ENCODE measurements at regions not wholly inside any gene's neighbourhood (a gene's known extent, or its start where the extent isn't known, plus 50 kb on each side); places are given as distances from the start of the nearest gene placed in this dataset.

- peaks cover 0 to 4% (median 0%) of the 10 kb centered on the region in 5 donors for H3K36me3 Mint-ChIP-seq
- Histone ChIP-seq H3K27ac (ENCODE audit: low read depth, low read length) (no peak overlapping the region), H3K4me3 (ENCODE audit: low read length) (no peak overlapping the region), H3K4me1 (ENCODE audit: control insufficient read depth in 2 of 2, insufficient read depth in 2 of 2, low read length in 2 of 2) (no peaks in the 10 kb centered on the region), H3K36me3 (ENCODE audit: control insufficient read depth in 2 of 3, insufficient read depth in 3 of 3, low read length in 3 of 3) (no peaks in the 10 kb centered on the region), H3K27me3 (ENCODE audit: control insufficient read depth in 2 of 2, insufficient read depth in 2 of 2, low read length in 2 of 2) (no peaks in the 10 kb centered on the region), H3K9me3 (ENCODE audit: control insufficient read depth in 2 of 3, low read length in 3 of 3) (no peaks in the 10 kb centered on the region)
- H3K4me1 Mint-ChIP-seq, result no peaks in the 10 kb centered on the region
- no peak overlapping the region for H3K4me3 Mint-ChIP-seq
- no peaks in the 10 kb centered on the region for H3K9me3 Mint-ChIP-seq
- H3K27ac Mint-ChIP-seq, result no peak overlapping the region
- DNase-seq (no peak), ATAC-seq (no peak)
- intact Hi-C loops (cut with micrococcal nuclease), result no loop called here
- ChIA-PET POLR2A (no interaction called here), CTCF (no interaction called here)
- peaks cover 0 to 9% (median 0%) of the 10 kb centered on the region in 5 donors for H3K27me3 Mint-ChIP-seq
These were observed 131.6 kb upstream of the KIF26B start for GRCh38 chr1:245023222-245023621.

DNA sequence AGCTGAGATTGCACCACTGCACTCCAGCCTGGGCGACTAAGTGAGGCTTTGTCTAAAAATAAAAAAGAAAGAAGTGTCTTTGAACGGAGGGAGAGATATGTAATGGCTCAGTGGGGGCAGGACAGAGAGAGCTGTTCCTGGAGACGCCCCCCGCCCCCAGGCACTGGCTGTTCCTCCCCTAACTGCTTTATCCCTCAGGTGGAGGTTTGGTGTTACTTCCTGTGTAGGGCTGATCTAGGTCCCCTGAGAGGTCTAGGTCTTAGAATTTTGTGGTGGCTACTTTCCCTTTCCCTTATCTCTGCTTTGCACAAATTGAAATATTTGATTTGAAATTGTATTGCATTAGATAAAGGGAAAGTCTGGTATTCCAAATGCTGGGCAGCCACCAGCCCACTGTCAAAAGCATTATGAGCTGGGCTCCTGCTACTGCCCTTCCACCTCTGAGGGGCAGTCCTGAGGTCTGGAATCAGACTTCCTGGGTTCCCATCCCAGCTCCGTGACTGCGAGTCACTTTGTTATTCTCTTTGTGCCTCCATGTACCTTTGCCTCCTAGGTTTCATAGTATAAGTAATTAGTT lies 134.8 kb upstream of the KIF26B start:
- ChIA-PET CTCF (no interaction called here), POLR2A (interaction anchor here (0.6 to 0.9 kb wide), 2 partner anchors 12 to 1440 kb away, joined by 3 read pairs; no protein-coding TSS in a partner anchor)
- Histone ChIP-seq H3K9me3 (ENCODE audit: control insufficient read depth in 2 of 3, low read length in 3 of 3) (no peaks in the 10 kb centered on the region), H3K27me3 (ENCODE audit: control insufficient read depth in 2 of 2, insufficient read depth in 2 of 2, low read length in 2 of 2) (no peaks in the 10 kb centered on the region), H3K4me1 (ENCODE audit: control insufficient read depth in 2 of 2, insufficient read depth in 2 of 2, low read length in 2 of 2) (no peaks in the 10 kb centered on the region), H3K36me3 (ENCODE audit: control insufficient read depth in 2 of 3, insufficient read depth in 3 of 3, low read length in 3 of 3) (no peaks in the 10 kb centered on the region), H3K27ac (ENCODE audit: low read depth, low read length) (no peak overlapping the region), H3K4me3 (ENCODE audit: low read length) (no peak overlapping the region)
- Mint-ChIP-seq H3K27me3 (peaks cover 0 to 4% (median 0%) of the 10 kb centered on the region in 5 donors), H3K9me3 (no peaks in the 10 kb centered on the region), H3K36me3 (peaks cover 0 to 9% (median 0%) of the 10 kb centered on the region in 5 donors), H3K4me3 (no peak overlapping the region), H3K27ac (no peak overlapping the region), H3K4me1 (no peaks in the 10 kb centered on the region)
- intact Hi-C loops (cut with micrococcal nuclease), result no loop called here
- DNase-seq, result no peak
- no peak for ATAC-seq

DNA sequence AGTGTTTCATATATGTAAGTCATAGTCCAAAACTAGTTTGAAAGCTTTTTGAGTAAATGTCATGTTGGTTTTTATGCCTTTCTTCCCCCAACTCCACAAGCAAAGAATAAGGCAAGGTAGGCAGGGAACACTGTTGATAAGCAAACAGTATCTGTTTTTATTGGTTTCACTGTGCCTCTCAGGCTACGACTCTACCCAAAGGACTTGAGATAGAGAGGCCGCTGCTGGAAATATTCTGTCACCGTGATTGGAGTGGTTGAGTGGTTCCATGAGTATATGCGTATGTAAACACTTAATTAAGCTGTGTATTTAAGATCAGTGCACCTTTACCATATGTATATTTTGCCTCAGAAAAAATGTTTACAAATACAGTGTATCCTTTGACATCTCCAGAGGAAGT lies 138.1 kb upstream of the KIF26B start:
- H3K27me3 Mint-ChIP-seq, result no peaks in the 10 kb centered on the region
- no peak overlapping the region for H3K27ac ChIP-seq (ENCODE audit: low read depth, low read length)
- no peaks in the 10 kb centered on the region for H3K4me1 ChIP-seq (ENCODE audit: control insufficient read depth in 2 of 2, insufficient read depth in 2 of 2, low read length in 2 of 2)
- no peaks in the 10 kb centered on the region for H3K27me3 ChIP-seq (ENCODE audit: control insufficient read depth in 2 of 2, insufficient read depth in 2 of 2, low read length in 2 of 2)
- ATAC-seq, result no peak
- POLR2A ChIA-PET, result no interaction called here
- H3K9me3 Mint-ChIP-seq, result no peaks in the 10 kb centered on the region
- H3K9me3 ChIP-seq (ENCODE audit: control insufficient read depth in 2 of 3, low read length in 3 of 3), result no peaks in the 10 kb centered on the region
- H3K4me3 ChIP-seq (ENCODE audit: low read length), result no peak overlapping the region
- no peaks in the 10 kb centered on the region for H3K36me3 ChIP-seq (ENCODE audit: control insufficient read depth in 2 of 3, insufficient read depth in 3 of 3, low read length in 3 of 3)
- H3K36me3 Mint-ChIP-seq, result peaks cover 0 to 7% (median 0%) of the 10 kb centered on the region in 5 donors
- DNase-seq, result no peak
- CTCF ChIA-PET, result interaction anchor here (1.6 kb wide), 1 partner anchor 26 kb away, joined by 5 read pairs; no protein-coding TSS in a partner anchor
- no peak overlapping the region for H3K4me3 Mint-ChIP-seq
- intact Hi-C loops (cut with micrococcal nuclease), result no loop called here
- H3K27ac Mint-ChIP-seq, result no peak overlapping the region
- H3K4me1 Mint-ChIP-seq, result no peaks in the 10 kb centered on the region

DNA sequence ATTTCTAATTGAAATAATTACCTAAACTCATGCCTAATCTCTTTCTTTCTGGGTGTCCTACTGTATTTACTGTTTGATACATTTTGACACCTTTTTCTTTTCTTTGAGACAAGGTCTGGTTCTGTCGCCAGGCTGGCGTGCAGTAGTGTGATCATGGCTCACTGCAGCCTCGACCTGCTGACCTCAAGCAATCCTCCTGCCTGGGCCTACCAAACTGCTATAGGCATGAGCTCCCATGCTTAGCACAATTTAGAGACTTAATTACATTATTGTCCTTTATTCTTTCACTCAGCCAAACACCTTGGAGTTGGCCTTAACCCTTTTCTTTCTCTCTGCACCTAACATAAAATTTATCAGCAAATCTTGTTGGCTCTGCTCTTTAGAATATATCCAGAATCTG lies 139.8 kb upstream of the KIF26B start:
- Mint-ChIP-seq H3K4me3 (no peak overlapping the region), H3K27me3 (no peaks in the 10 kb centered on the region), H3K36me3 (peaks cover 0 to 9% (median 0%) of the 10 kb centered on the region in 5 donors), H3K4me1 (no peaks in the 10 kb centered on the region), H3K9me3 (no peaks in the 10 kb centered on the region), H3K27ac (no peak overlapping the region)
- H3K27me3 ChIP-seq (ENCODE audit: control insufficient read depth in 2 of 2, insufficient read depth in 2 of 2, low read length in 2 of 2), result no peaks in the 10 kb centered on the region
- no peaks in the 10 kb centered on the region for H3K4me1 ChIP-seq (ENCODE audit: control insufficient read depth in 2 of 2, insufficient read depth in 2 of 2, low read length in 2 of 2)
- H3K27ac ChIP-seq (ENCODE audit: low read depth, low read length), result no peak overlapping the region
- no peak overlapping the region for H3K4me3 ChIP-seq (ENCODE audit: low read length)
- H3K36me3 ChIP-seq (ENCODE audit: control insufficient read depth in 2 of 3, insufficient read depth in 3 of 3, low read length in 3 of 3), result no peaks in the 10 kb centered on the region
- DNase-seq, result no peak
- ChIA-PET POLR2A (no interaction called here), CTCF (no interaction called here)
- ATAC-seq, result no peak
- no peaks in the 10 kb centered on the region for H3K9me3 ChIP-seq (ENCODE audit: control insufficient read depth in 2 of 3, low read length in 3 of 3)
- intact Hi-C loops (cut with micrococcal nuclease), result no loop called here

DNA sequence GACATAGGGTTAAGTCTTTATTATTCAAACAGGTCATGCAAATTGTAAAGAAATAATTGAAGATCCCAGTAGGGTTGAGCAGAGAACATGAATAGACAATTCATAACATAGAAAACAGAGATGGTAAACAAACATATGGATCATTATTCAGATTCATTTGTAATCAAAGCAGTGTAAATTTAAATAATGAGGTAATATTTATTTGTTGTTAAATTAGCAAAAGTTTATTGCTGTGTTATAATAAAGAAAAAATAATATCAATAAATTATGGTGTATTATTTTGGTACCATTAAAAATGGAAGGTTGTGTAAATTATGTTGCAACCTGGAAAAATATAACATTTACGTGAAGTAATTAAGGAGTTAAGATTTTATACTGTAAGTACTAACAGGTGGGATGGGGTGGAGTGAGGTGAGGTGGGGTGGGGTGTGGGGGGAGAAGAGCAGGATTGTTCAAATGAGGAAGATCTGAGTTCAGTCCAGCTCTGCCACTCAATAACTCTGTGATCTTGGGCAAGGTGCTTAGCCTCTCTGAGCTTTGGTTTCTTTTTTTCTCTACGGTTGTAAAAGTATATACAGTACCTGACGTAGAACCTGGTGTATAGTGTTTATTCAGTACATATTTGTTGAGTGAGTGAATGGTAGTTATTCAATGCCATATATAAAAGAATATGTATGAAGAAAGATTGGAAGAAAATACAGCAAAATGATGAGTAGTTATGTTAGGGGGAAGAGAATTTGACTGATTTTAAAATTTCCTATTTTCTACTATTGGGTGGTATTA lies 140.3 kb upstream of the KIF26B start:
- intact Hi-C loops (cut with micrococcal nuclease), result no loop called here
- ChIA-PET CTCF (interaction anchor here (0.6 kb wide), 1 partner anchor 884 kb away, joined by 3 read pairs; no protein-coding TSS in a partner anchor), POLR2A (no interaction called here)
- no peak for DNase-seq
- H3K27ac Mint-ChIP-seq, result no peak overlapping the region
- no peak for ATAC-seq
- H3K27ac ChIP-seq (ENCODE audit: low read depth, low read length), result no peak overlapping the region
- H3K4me1 ChIP-seq (ENCODE audit: control insufficient read depth in 2 of 2, insufficient read depth in 2 of 2, low read length in 2 of 2), result no peaks in the 10 kb centered on the region
- H3K36me3 Mint-ChIP-seq, result peaks cover 0 to 10% (median 0%) of the 10 kb centered on the region in 5 donors
- H3K4me1 Mint-ChIP-seq, result no peaks in the 10 kb centered on the region
- no peaks in the 10 kb centered on the region for H3K9me3 ChIP-seq (ENCODE audit: control insufficient read depth in 2 of 3, low read length in 3 of 3)
- no peak overlapping the region for H3K4me3 ChIP-seq (ENCODE audit: low read length)
- H3K4me3 Mint-ChIP-seq, result no peak overlapping the region
- H3K27me3 Mint-ChIP-seq, result no peaks in the 10 kb centered on the region
- H3K27me3 ChIP-seq (ENCODE audit: control insufficient read depth in 2 of 2, insufficient read depth in 2 of 2, low read length in 2 of 2), result no peaks in the 10 kb centered on the region
- H3K36me3 ChIP-seq (ENCODE audit: control insufficient read depth in 2 of 3, insufficient read depth in 3 of 3, low read length in 3 of 3), result no peaks in the 10 kb centered on the region
- no peaks in the 10 kb centered on the region for H3K9me3 Mint-ChIP-seq

GRCh38 chr1:245010018-245010614 lies 144.7 kb upstream of the KIF26B start:
- Mint-ChIP-seq H3K4me3 (no peak overlapping the region), H3K27ac (no peak overlapping the region), H3K36me3 (peaks cover 0 to 5% (median 0%) of the 10 kb centered on the region in 5 donors), H3K4me1 (peaks cover 0 to 6% (median 0%) of the 10 kb centered on the region in 7 donors), H3K27me3 (no peaks in the 10 kb centered on the region), H3K9me3 (no peaks in the 10 kb centered on the region)
- intact Hi-C loops (cut with micrococcal nuclease), result no loop called here
- no peaks in the 10 kb centered on the region for H3K27me3 ChIP-seq (ENCODE audit: control insufficient read depth in 2 of 2, insufficient read depth in 2 of 2, low read length in 2 of 2)
- DNase-seq (no peak), ATAC-seq (no peak)
- no peaks in the 10 kb centered on the region for H3K36me3 ChIP-seq (ENCODE audit: control insufficient read depth in 2 of 3, insufficient read depth in 3 of 3, low read length in 3 of 3)
- H3K9me3 ChIP-seq (ENCODE audit: control insufficient read depth in 2 of 3, low read length in 3 of 3), result no peaks in the 10 kb centered on the region
- POLR2A ChIA-PET, result no interaction called here
- H3K4me3 ChIP-seq (ENCODE audit: low read length), result no peak overlapping the region
- no peak overlapping the region for H3K27ac ChIP-seq (ENCODE audit: low read depth, low read length)
- CTCF ChIA-PET, result no interaction called here
- no peaks in the 10 kb centered on the region for H3K4me1 ChIP-seq (ENCODE audit: control insufficient read depth in 2 of 2, insufficient read depth in 2 of 2, low read length in 2 of 2)

Measured in naive thymus-derived CD4-positive, alpha-beta T cell (primary cell).